ENCODE measurements at regions not wholly inside any gene's neighbourhood (a gene's known extent, or its start where the extent isn't known, plus 50 kb on each side); places are given as distances from the start of the nearest gene placed in this dataset.

DNA sequence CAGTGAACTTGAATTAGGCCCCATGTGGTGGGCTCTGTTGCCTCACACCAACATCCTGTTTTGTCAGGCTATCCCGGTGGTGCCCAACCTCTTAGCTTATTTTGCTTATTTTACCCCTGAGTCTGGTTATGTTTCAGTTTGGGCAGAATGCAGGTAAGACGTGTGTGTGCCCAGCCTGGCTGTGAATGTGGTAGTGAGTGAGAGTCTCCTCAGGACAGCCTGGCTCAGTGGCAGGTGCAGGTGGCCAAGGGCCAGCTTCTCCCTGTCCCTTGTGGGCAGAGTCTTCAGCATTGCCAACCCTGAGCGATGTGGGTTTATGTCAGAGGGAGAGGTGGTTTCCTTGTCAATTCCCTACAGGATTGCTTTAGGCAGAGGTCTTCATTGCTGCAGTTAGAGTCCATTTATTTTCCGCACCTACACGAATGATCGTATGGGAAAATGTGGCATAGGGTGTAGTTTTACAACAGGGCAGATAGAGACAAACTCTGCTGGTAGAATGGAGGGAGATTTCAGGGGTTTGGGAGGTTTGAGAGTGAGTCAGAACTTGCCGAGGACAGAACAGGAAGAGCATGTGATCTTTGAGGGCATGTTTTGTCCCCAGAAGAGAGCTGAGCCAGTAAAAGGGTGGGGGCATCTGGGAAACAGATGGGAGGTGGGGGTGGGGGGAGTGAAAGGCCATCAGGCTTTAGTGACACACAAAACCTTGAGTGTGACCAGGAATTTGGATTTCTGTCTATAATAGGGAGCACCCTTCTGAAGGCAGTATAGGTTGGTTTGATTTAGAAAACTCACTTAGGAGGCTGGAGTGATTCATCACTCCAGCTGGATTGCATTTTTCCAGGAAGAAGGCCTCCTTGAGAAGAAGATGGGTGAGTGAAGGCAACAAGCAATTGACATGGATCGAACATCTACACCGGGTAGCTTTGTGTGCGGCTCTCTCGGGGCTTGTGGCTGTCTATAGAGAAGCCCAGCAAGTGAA is 156.2 kb upstream of the CELF4 start:
- no peaks in the 10 kb centered on the region for H3K27me3 ChIP-seq (ENCODE audit: low read depth)
- H3K36me3 ChIP-seq = no peaks in the 10 kb centered on the region
- no peak for DNase-seq
- no peak overlapping the region for H3K4me3 ChIP-seq
- intact Hi-C loops (cut with DNase I) = no loop called here
- H3K9me3 ChIP-seq = no peaks in the 10 kb centered on the region
- H3K4me1 ChIP-seq = no peaks in the 10 kb centered on the region
- no peak for ATAC-seq
- no peak overlapping the region for H3K27ac ChIP-seq
- TF ChIP-seq, protein P1, sequence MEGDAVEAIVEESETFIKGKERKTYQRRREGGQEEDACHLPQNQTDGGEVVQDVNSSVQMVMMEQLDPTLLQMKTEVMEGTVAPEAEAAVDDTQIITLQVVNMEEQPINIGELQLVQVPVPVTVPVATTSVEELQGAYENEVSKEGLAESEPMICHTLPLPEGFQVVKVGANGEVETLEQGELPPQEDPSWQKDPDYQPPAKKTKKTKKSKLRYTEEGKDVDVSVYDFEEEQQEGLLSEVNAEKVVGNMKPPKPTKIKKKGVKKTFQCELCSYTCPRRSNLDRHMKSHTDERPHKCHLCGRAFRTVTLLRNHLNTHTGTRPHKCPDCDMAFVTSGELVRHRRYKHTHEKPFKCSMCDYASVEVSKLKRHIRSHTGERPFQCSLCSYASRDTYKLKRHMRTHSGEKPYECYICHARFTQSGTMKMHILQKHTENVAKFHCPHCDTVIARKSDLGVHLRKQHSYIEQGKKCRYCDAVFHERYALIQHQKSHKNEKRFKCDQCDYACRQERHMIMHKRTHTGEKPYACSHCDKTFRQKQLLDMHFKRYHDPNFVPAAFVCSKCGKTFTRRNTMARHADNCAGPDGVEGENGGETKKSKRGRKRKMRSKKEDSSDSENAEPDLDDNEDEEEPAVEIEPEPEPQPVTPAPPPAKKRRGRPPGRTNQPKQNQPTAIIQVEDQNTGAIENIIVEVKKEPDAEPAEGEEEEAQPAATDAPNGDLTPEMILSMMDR (IDR thresholded peaks at IDR 0.05) = no peak

DNA sequence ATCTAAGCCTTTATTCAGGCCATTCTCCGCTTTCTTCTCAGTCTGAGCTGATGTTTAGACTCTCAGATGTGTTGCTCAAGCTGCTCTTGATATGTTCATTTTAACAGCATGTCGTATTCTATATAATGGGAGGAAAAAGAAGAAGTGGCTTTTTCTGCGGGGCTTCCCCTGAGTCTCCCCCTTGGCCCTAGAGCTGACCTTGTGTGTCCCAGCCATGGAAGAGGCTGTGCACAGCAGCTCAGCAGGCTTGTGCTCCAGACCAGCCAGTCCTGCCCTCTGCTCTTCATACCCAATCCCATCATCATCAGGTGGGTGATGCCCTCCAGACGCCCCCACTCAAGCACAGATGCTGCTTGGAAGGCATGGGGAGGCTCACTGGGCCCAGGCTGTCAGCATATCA is 155.1 kb upstream of the CELF4 start:
- H3K4me1 ChIP-seq = no peaks in the 10 kb centered on the region
- intact Hi-C loops (cut with DNase I) = no loop called here
- no peak for ATAC-seq
- no peaks in the 10 kb centered on the region for H3K27me3 ChIP-seq (ENCODE audit: low read depth)
- TF ChIP-seq, protein P1 (IDR thresholded peaks at IDR 0.05) = no peak
- H3K4me3 ChIP-seq = no peak overlapping the region
- no peak for DNase-seq
- no peaks in the 10 kb centered on the region for H3K9me3 ChIP-seq
- no peaks in the 10 kb centered on the region for H3K36me3 ChIP-seq
- H3K27ac ChIP-seq = no peak overlapping the region

DNA sequence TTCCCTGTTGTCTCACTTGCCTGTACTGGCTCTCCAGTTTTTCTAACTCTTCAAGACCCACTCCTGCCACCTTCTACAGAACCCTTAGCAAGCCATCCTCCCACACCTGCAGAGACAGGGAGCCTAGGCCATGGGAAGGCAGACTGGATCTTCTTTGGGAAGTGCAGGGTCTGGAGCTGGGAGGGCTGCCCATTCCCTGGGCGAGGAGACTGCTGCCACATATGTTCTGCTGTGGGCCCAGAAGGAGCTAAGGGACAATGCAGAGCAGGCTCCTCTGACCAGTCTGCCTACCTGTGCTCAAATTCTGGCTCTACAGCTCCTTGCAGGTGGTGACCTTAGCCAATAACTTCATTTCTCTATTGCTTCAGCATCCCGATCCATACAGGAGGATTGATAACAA is 152.1 kb upstream of the CELF4 start:
- TF ChIP-seq, protein P1 (IDR thresholded peaks at IDR 0.05) = no peak
- no peak for ATAC-seq
- intact Hi-C loops (cut with DNase I) = no loop called here

DNA sequence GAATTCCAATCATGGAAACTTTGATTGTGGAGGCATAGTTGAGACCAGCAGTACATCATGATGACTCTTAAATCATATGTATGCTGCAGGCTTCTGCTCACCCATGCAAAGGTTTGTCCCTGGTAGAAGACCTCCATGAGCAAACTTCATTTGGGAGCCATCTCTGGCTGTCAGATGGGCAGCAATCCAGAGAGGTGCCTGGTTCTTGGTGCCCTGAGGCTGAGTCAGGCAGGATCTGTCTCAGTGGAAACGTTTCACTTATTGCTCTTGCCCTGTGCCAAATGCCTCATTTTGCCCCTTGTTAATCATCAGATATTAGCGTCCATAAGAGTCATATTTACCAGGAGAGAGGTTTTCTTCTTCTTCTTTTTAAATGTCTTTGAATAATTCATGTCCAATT is 151.5 kb upstream of the CELF4 start:
- Histone ChIP-seq H3K36me3 (no peaks in the 10 kb centered on the region), H3K4me1 (no peaks in the 10 kb centered on the region), H3K27ac (no peak overlapping the region), H3K9me3 (no peaks in the 10 kb centered on the region), H3K27me3 (ENCODE audit: low read depth) (no peaks in the 10 kb centered on the region), H3K4me3 (no peak overlapping the region)
- intact Hi-C loops (cut with DNase I) = no loop called here
- TF ChIP-seq, protein P1 (IDR thresholded peaks at IDR 0.05) = no peak
- ATAC-seq (no peak), DNase-seq (no peak)

More for the DNA sequence above, 152.1 kb upstream of the CELF4 start:
- H3K27ac ChIP-seq = no peak overlapping the region
- no peaks in the 10 kb centered on the region for H3K4me1 ChIP-seq
- no peaks in the 10 kb centered on the region for H3K27me3 ChIP-seq (ENCODE audit: low read depth)
- H3K4me3 ChIP-seq = no peak overlapping the region
- no peaks in the 10 kb centered on the region for H3K36me3 ChIP-seq
- no peak for DNase-seq
- H3K9me3 ChIP-seq = no peaks in the 10 kb centered on the region

DNA sequence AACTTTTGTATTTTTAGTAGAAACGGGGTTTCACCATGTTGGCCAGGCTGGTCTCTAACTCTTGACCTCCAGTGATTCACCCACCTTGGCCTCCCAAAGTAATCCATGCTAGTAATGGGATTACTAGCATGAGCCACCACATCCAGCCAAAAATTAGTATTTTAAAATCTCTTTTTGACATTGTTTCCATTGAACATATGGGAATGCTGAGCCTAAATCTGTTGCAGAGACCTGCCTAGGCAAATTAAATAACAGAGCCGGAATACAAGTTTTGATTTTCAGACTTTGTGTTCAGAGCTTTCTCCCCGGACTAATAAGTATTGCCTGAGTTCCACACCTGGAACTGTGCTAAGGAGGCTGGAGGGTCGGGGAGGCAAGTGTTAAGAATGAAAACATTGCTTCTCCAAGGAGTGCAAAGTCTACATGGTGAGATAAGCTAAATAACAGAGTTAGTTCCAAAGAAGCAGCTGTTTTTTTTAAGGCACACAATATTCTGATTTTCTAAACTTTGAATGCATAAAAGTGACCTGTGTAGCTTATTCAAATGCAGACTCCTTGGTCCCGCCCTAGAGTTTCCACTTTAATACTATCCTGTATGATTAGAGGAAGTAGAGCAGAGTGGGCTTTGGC is 150.6 kb upstream of the CELF4 start:
- TF ChIP-seq, protein P1 (IDR thresholded peaks at IDR 0.05) = no peak
- Histone ChIP-seq H3K36me3 (no peaks in the 10 kb centered on the region), H3K4me1 (no peaks in the 10 kb centered on the region), H3K4me3 (no peak overlapping the region), H3K27me3 (ENCODE audit: low read depth) (no peaks in the 10 kb centered on the region), H3K9me3 (no peaks in the 10 kb centered on the region), H3K27ac (no peak overlapping the region)
- intact Hi-C loops (cut with DNase I) = no loop called here
- no peak for DNase-seq
- no peak for ATAC-seq
